Ascending aorta (tissue), 2 donors: ENCODE measurements at regions not wholly inside any gene's neighbourhood (a gene's known extent, or its start where the extent isn't known, plus 50 kb on each side); places are given as distances from the start of the nearest gene placed in this dataset.

Source experiments
- DNase-seq, 2 donors: peaks; one replicate each; pipeline ENCODE4 v3.0.0-alpha.2; 2019; ENCODE audit warnings: low spot score in 2 of 2
- H3K27ac ChIP-seq, 2 donors: fragments of 200-600 bp; sonication (generic); one replicate each; pipeline ENCODE4 v1.5.1; 2016 to 2017; ENCODE audit warnings: mild to moderate bottlenecking in 1 of 2
- H3K27me3 ChIP-seq: fragments of 200-600 bp; sonication (generic); one replicate; pipeline ENCODE4 v1.5.1; 2017
- H3K36me3 ChIP-seq, 2 donors: fragments of 200-600 bp; sonication (generic); one replicate each; pipeline ENCODE4 v1.5.1; 2016
- H3K4me1 ChIP-seq, 2 donors: fragments of 200-600 bp; sonication (generic); one replicate each; pipeline ENCODE4 v1.5.1; 2016 to 2017; ENCODE audit warnings: mild to moderate bottlenecking in 1 of 2
- H3K4me3 ChIP-seq, 2 donors: fragments of 200-600 bp; sonication (generic); one replicate each; pipeline ENCODE4 v1.5.1; 2016 to 2017; ENCODE audit warnings: mild to moderate bottlenecking in 1 of 2
- H3K9me3 ChIP-seq, 2 donors: fragments of 200-600 bp; sonication (generic); one replicate each; pipeline ENCODE4 v1.5.1; 2016
- intact Hi-C: fragments of 100-400 bp; cut with DNase I; formaldehyde crosslinking; loops from one replicate; pipeline ENCODE4 v1.15.1; 2023
- TF ChIP-seq, protein P1 (sequence below), 3 experiments: fragments of 200-600 bp in 2 of 3; fragments of 450-650 bp in 1 of 3; sonication (generic) in 2 of 3; IDR thresholded peaks; one replicate each; pipeline ENCODE4 v1.5.1; 2016 to 2019; ENCODE audit warnings: antibody characterized with exemption in 3 of 3, mild to moderate bottlenecking in 1 of 3, moderate library complexity in 1 of 3

GRCh38 chr6:113122060-113122459 is 735.1 kb upstream of the MARCKS start:
- TF ChIP-seq, protein P1, sequence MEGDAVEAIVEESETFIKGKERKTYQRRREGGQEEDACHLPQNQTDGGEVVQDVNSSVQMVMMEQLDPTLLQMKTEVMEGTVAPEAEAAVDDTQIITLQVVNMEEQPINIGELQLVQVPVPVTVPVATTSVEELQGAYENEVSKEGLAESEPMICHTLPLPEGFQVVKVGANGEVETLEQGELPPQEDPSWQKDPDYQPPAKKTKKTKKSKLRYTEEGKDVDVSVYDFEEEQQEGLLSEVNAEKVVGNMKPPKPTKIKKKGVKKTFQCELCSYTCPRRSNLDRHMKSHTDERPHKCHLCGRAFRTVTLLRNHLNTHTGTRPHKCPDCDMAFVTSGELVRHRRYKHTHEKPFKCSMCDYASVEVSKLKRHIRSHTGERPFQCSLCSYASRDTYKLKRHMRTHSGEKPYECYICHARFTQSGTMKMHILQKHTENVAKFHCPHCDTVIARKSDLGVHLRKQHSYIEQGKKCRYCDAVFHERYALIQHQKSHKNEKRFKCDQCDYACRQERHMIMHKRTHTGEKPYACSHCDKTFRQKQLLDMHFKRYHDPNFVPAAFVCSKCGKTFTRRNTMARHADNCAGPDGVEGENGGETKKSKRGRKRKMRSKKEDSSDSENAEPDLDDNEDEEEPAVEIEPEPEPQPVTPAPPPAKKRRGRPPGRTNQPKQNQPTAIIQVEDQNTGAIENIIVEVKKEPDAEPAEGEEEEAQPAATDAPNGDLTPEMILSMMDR (IDR thresholded peaks at IDR 0.05): no peak
- H3K27me3 ChIP-seq: no peaks in the 10 kb centered on the region
- H3K9me3 ChIP-seq: no peaks in the 10 kb centered on the region
- no peak for DNase-seq
- no peak overlapping the region for H3K4me3 ChIP-seq
- intact Hi-C loops: no loop called here
- H3K27ac ChIP-seq: no peak overlapping the region
- H3K36me3 ChIP-seq: no peaks in the 10 kb centered on the region
- no peaks in the 10 kb centered on the region for H3K4me1 ChIP-seq

DNA sequence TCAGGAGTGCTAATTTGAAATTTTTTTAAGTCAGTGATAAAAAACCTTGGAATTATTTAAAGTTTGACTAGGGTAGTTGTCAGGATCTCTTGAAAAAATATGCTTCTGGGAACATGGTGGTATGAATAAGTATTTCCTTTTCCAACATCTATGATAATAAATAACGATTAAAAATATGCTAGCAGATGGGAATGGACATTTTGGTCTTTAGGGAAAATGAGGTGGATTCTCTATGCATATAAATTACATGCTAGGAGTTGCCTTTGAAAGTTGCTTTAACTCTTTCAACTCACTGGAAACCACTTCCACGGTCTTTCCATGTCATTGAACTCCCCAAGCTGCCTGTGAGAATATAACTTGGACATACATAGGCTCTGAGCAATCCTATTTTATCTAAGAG is 731.5 kb upstream of the MARCKS start:
- TF ChIP-seq, protein P1 (IDR thresholded peaks at IDR 0.05): no peak
- H3K36me3 ChIP-seq: no peaks in the 10 kb centered on the region
- intact Hi-C loops: no loop called here
- H3K4me3 ChIP-seq: no peak overlapping the region
- DNase-seq: no peak
- no peaks in the 10 kb centered on the region for H3K27me3 ChIP-seq
- H3K4me1 ChIP-seq: no peaks in the 10 kb centered on the region
- no peak overlapping the region for H3K27ac ChIP-seq
- H3K9me3 ChIP-seq: no peaks in the 10 kb centered on the region

DNA sequence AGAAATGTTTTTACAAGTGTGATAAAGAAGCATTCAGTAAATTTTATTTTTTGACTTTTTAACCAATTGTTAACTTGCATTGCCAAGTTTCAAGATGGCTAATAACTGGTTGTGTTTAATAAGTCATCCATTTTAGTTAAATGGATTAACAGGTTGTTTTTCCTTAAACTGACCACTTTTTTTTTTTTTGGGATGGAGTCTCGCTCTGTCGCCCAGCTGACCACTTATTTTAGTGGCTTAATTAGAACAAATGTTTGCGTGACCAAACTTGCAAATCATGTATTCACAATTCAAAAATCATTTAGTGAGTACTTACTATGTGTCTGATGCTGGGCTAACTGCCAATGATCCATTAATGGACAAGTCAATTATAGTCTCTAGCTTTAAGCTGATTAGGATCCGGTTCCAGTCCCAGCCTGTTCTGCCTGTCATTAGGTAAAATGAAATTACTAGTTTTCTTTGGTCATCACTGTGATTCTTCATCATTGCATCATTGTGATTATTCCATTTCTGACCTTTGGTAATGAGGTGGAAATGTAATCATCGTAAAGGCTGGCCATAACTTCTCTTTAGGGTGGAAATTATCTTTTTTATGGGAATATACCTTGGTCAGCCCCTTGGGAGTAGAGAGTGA is 729.2 kb upstream of the MARCKS start:
- intact Hi-C loops: no loop called here
- no peak overlapping the region for H3K27ac ChIP-seq
- H3K36me3 ChIP-seq: no peaks in the 10 kb centered on the region
- no peak for DNase-seq
- H3K27me3 ChIP-seq: no peaks in the 10 kb centered on the region
- TF ChIP-seq, protein P1 (IDR thresholded peaks at IDR 0.05): no peak
- H3K4me3 ChIP-seq: no peak overlapping the region
- no peaks in the 10 kb centered on the region for H3K4me1 ChIP-seq
- no peaks in the 10 kb centered on the region for H3K9me3 ChIP-seq

- Histone ChIP-seq H3K27me3 (no peaks in the 10 kb centered on the region), H3K4me3 (no peak overlapping the region), H3K27ac (no peak overlapping the region), H3K4me1 (no peaks in the 10 kb centered on the region), H3K36me3 (no peaks in the 10 kb centered on the region), H3K9me3 (no peaks in the 10 kb centered on the region)
- TF ChIP-seq, protein P1 (IDR thresholded peaks at IDR 0.05): no peak
- intact Hi-C loops: no loop called here
- no peak for DNase-seq
Observed at GRCh38 chr6:113128661-113129060, 728.5 kb upstream of the MARCKS start.

DNA sequence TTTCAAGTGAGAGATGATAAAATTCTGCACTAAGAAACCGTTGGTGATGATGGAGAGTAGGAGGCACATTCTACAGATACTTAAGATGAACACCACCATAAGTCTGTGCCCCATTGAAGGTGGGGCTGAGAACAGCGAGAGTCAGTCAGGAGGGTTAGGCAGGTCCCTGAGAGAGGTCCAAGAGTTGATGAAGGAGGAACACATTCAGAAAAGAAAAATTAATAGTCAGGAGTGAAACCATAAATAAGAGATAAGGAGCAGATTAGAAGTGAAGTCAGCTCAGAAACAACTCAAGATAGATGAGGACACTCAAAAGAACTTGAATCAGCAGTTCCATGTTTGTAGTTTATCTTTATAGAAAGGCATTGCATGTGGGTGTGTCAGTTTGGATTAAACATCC is 727.2 kb upstream of the MARCKS start:
- TF ChIP-seq, protein P1 (IDR thresholded peaks at IDR 0.05): no peak
- Histone ChIP-seq H3K4me3 (no peak overlapping the region), H3K4me1 (no peaks in the 10 kb centered on the region), H3K27ac (no peak overlapping the region), H3K9me3 (no peaks in the 10 kb centered on the region), H3K27me3 (no peaks in the 10 kb centered on the region), H3K36me3 (no peaks in the 10 kb centered on the region)
- intact Hi-C loops: no loop called here
- no peak for DNase-seq

- H3K27ac ChIP-seq: no peak overlapping the region
- intact Hi-C loops: no loop called here
- DNase-seq: no peak
Observed at GRCh38 chr6:113137426-113137825, 719.7 kb upstream of the MARCKS start.

More at GRCh38 chr6:113137426-113137825, 719.7 kb upstream of the MARCKS start:
- H3K27me3 ChIP-seq: no peaks in the 10 kb centered on the region
- H3K4me3 ChIP-seq: no peak overlapping the region
- H3K9me3 ChIP-seq: no peaks in the 10 kb centered on the region
- TF ChIP-seq, protein P1 (IDR thresholded peaks at IDR 0.05): no peak
- H3K36me3 ChIP-seq: no peaks in the 10 kb centered on the region
- no peaks in the 10 kb centered on the region for H3K4me1 ChIP-seq
